ENCODE measurements at regions not wholly inside any gene's neighbourhood (a gene's known extent, or its start where the extent isn't known, plus 50 kb on each side); places are given as distances from the start of the nearest gene placed in this dataset.

- peak; percentile 44 to 80 for TF ChIP-seq CTCF (conservative IDR thresholded peaks at IDR 0.05 in 1 of 2, IDR thresholded peaks at IDR 0.05 in 1 of 2; ENCODE audit: extremely low read depth in 1 of 2, insufficient read depth in 1 of 2, low read depth in 1 of 2, low read length in 2 of 2)
- no peak for TF ChIP-seq EZH2 (IDR thresholded peaks at IDR 0.05; ENCODE audit: borderline replicate concordance, low read length)
These were observed 99.2 kb upstream of the TRPM1 start for GRCh38 chr15:31200735-31201151.

All from mammary epithelial cell (primary cell).